HepG2 (cell line): ENCODE measurements at regions not wholly inside any gene's neighbourhood (a gene's known extent, or its start where the extent isn't known, plus 50 kb on each side); places are given as distances from the start of the nearest gene placed in this dataset.

Experiments used
- BATF2 ChIP-seq: sonication (generic); formaldehyde crosslinking; IDR thresholded peaks from 2 replicates; pipeline ENCODE4 v1.8.0; 2022; ENCODE audit warnings: mild to moderate bottlenecking, missing genetic modification reagents, moderate library complexity
- HOXA7 ChIP-seq: sonication (generic); formaldehyde crosslinking; IDR thresholded peaks from 2 replicates; pipeline ENCODE4 v1.8.1; 2022; ENCODE audit warnings: mild to moderate bottlenecking, missing genetic modification reagents, moderate library complexity
- KDM5B ChIP-seq: sonication (generic); formaldehyde crosslinking; IDR thresholded peaks from 2 replicates; pipeline ENCODE4 v1.4.0; 2020; ENCODE audit warnings: missing genetic modification reagents, mild to moderate bottlenecking, borderline replicate concordance
- KIAA2018 ChIP-seq: sonication (generic); formaldehyde crosslinking; IDR thresholded peaks from 2 replicates; pipeline ENCODE4 v1.5.0; 2020; ENCODE audit warnings: mild to moderate bottlenecking, missing genetic modification reagents, borderline replicate concordance
- MTERF4 ChIP-seq: sonication (generic); formaldehyde crosslinking; IDR thresholded peaks from 2 replicates; pipeline ENCODE4 v1.8.0; 2023; ENCODE audit warnings: mild to moderate bottlenecking, missing genetic modification reagents
- MTF1 ChIP-seq: sonication (generic); formaldehyde crosslinking; IDR thresholded peaks from 2 replicates; pipeline ENCODE4 v1.5.0; 2020; ENCODE audit warnings: missing genetic modification reagents
- NFYC ChIP-seq: IDR thresholded peaks from 2 replicates; pipeline ENCODE4 v1.6.1; 2016; ENCODE audit warnings: missing genetic modification reagents, missing compliant biosample characterization
- ZBTB37 ChIP-seq: sonication (generic); formaldehyde crosslinking; IDR thresholded peaks from 2 replicates; pipeline ENCODE4 v1.4.0; 2020; ENCODE audit warnings: mild to moderate bottlenecking, missing genetic modification reagents
- ZNF124 ChIP-seq: sonication (generic); formaldehyde crosslinking; IDR thresholded peaks from 2 replicates; pipeline ENCODE4 v1.4.0; 2020; ENCODE audit warnings: missing genetic modification reagents
- ZNF609 ChIP-seq: sonication (generic); formaldehyde crosslinking; IDR thresholded peaks from 2 replicates; pipeline ENCODE4 v1.4.0; 2020; ENCODE audit warnings: mild to moderate bottlenecking, missing genetic modification reagents, borderline replicate concordance

- TF ChIP-seq ZNF609 (CRISPR knock-in tag) (no peak), BATF2 (no peak), KIAA2018 (CRISPR knock-in tag) (no peak), HOXA7 (CRISPR knock-in tag) (no peak), ZBTB37 (CRISPR knock-in tag) (no peak), KDM5B (CRISPR knock-in tag) (no peak), MTF1 (CRISPR knock-in tag) (no peak), NFYC (no peak), ZNF124 (CRISPR knock-in tag) (no peak), MTERF4 (CRISPR knock-in tag) (no peak)
Observed at GRCh38 chr10:118900617-118901016, 128.9 kb upstream of the NANOS1 start (continued).
